Vagina (tissue), 2 donors: ENCODE measurements at regions not wholly inside any gene's neighbourhood (a gene's known extent, or its start where the extent isn't known, plus 50 kb on each side); places are given as distances from the start of the nearest gene placed in this dataset.

Experiments used
- DNase-seq, 2 donors: peaks; one replicate each; pipeline ENCODE4 v3.0.0-alpha.2; 2017; ENCODE audit errors: extremely low spot score in 2 of 2
- H3K27ac ChIP-seq: fragments of 200-600 bp; sonication (generic); one replicate; pipeline ENCODE4 v1.5.1; 2019
- H3K27me3 ChIP-seq: fragments of 200-600 bp; sonication (generic); one replicate; pipeline ENCODE4 v1.5.1; 2019
- H3K36me3 ChIP-seq, 2 donors: fragments of 200-600 bp; sonication (generic); one replicate each; pipeline ENCODE4 v1.5.1; 2017 to 2019
- H3K4me1 ChIP-seq: fragments of 200-600 bp; sonication (generic); one replicate; pipeline ENCODE4 v1.5.1; 2019
- H3K4me3 ChIP-seq, 2 donors: fragments of 200-600 bp; sonication (generic); 1 replicate in 1 of 2; 2 replicates in 1 of 2; pipeline ENCODE4 v1.5.1; 2016 to 2019
- H3K9me3 ChIP-seq: fragments of 200-600 bp; sonication (generic); one replicate; pipeline ENCODE4 v1.5.1; 2019
- POLR2A ChIP-seq, 2 donors: fragments of 450-650 bp; IDR thresholded peaks; one replicate each; pipeline ENCODE4 v1.6.1; 2017; ENCODE audit warnings: antibody characterized with exemption in 2 of 2, mild to moderate bottlenecking in 2 of 2, moderate library complexity in 2 of 2
- POLR2AphosphoS5 ChIP-seq, 2 donors: sonication (generic); formaldehyde crosslinking; IDR thresholded peaks; one replicate each; pipeline ENCODE4 v1.9.0; 2017; ENCODE audit warnings: antibody characterized with exemption in 2 of 2, mild to moderate bottlenecking in 2 of 2, low read depth in 1 of 2; ENCODE audit not compliant: insufficient read depth in 1 of 2
- intact Hi-C: fragments of 100-400 bp; cut with DNase I; formaldehyde crosslinking; loops from one replicate; pipeline ENCODE4 v1.15.1; 2023
- TF ChIP-seq, protein P1 (sequence below), 3 experiments: fragments of 450-650 bp in 2 of 3; fragments of 200-600 bp in 1 of 3; sonication (generic) in 1 of 3; IDR thresholded peaks; one replicate each; pipeline ENCODE4 v1.5.1; 2017 to 2019; ENCODE audit warnings: antibody characterized with exemption in 3 of 3, mild to moderate bottlenecking in 2 of 3, moderate library complexity in 2 of 3

GRCh38 chr2:45337481-45337880 lies 273.6 kb downstream of the SRBD1 start:
- intact Hi-C loops: no loop called here
- Histone ChIP-seq H3K4me1 (no peaks in the 10 kb centered on the region), H3K4me3 (no peak overlapping the region), H3K27me3 (no peaks in the 10 kb centered on the region), H3K9me3 (no peaks in the 10 kb centered on the region), H3K27ac (no peak overlapping the region), H3K36me3 (no peaks in the 10 kb centered on the region)
- TF ChIP-seq POLR2AphosphoS5 (IDR thresholded peaks at IDR 0.05; ENCODE audit: insufficient read depth in 1 of 2, low read depth in 1 of 2) (no peak), POLR2A (IDR thresholded peaks at IDR 0.05) (no peak)
- TF ChIP-seq, protein P1, sequence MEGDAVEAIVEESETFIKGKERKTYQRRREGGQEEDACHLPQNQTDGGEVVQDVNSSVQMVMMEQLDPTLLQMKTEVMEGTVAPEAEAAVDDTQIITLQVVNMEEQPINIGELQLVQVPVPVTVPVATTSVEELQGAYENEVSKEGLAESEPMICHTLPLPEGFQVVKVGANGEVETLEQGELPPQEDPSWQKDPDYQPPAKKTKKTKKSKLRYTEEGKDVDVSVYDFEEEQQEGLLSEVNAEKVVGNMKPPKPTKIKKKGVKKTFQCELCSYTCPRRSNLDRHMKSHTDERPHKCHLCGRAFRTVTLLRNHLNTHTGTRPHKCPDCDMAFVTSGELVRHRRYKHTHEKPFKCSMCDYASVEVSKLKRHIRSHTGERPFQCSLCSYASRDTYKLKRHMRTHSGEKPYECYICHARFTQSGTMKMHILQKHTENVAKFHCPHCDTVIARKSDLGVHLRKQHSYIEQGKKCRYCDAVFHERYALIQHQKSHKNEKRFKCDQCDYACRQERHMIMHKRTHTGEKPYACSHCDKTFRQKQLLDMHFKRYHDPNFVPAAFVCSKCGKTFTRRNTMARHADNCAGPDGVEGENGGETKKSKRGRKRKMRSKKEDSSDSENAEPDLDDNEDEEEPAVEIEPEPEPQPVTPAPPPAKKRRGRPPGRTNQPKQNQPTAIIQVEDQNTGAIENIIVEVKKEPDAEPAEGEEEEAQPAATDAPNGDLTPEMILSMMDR (IDR thresholded peaks at IDR 0.05): no peak
- no peak for DNase-seq

DNA sequence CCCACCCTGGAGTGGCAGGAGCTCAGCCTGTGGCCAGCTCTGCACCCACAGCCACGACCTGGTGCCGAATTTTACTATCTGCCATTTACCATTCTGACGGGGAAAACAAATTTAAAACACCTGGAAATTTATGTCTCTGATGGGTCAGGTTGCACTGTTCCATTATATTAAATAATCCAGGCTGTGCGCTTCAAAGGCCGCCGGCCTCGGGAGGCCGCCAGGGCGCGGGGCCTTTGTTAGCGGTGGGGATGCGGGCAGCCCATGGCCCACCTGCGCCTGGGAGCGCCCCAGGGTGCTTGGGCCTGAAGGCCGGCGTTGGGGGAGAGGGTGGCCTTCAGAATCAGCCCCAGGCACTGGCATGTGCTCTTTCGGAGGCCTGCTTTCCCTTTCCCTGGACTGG lies 276.9 kb downstream of the SRBD1 start:
- no peaks in the 10 kb centered on the region for H3K4me1 ChIP-seq
- no peak overlapping the region for H3K27ac ChIP-seq
- H3K36me3 ChIP-seq: no peaks in the 10 kb centered on the region
- intact Hi-C loops: no loop called here
- H3K4me3 ChIP-seq: no peak overlapping the region
- DNase-seq: no peak
- no peaks in the 10 kb centered on the region for H3K27me3 ChIP-seq
- no peaks in the 10 kb centered on the region for H3K9me3 ChIP-seq
- TF ChIP-seq POLR2AphosphoS5 (IDR thresholded peaks at IDR 0.05; ENCODE audit: insufficient read depth in 1 of 2, low read depth in 1 of 2) (no peak), POLR2A (IDR thresholded peaks at IDR 0.05) (no peak)
- TF ChIP-seq, protein P1 (IDR thresholded peaks at IDR 0.05): no peak

GRCh38 chr2:45332567-45332966 lies 278.5 kb downstream of the SRBD1 start:
- Histone ChIP-seq H3K4me3 (no peak overlapping the region), H3K27ac (no peak overlapping the region), H3K4me1 (no peaks in the 10 kb centered on the region), H3K27me3 (no peaks in the 10 kb centered on the region), H3K36me3 (no peaks in the 10 kb centered on the region), H3K9me3 (no peaks in the 10 kb centered on the region)
- DNase-seq: no peak
- TF ChIP-seq, protein P1 (IDR thresholded peaks at IDR 0.05): no peak
- TF ChIP-seq POLR2AphosphoS5 (IDR thresholded peaks at IDR 0.05; ENCODE audit: insufficient read depth in 1 of 2, low read depth in 1 of 2): no peak
- TF ChIP-seq POLR2A (IDR thresholded peaks at IDR 0.05): no peak
- intact Hi-C loops: no loop called here

DNA sequence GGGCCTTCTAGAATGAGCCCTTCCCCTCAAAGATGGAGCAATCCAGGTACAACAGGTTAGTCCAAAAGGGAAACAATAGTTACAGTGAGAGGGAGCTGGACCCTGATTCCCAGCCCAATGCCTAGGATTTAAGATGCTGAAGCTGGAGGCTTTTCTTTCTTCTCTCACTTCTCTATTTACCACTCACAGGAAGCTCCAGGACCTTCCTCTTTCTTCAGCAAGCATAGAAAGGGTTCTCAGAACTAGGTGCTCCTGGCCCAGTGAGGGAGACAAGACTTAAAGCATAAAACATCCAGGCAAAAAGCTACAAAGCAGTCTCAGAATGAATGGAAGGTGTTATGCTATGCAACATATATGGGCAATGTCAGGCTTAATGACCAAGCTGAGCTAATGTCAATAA lies 279.0 kb downstream of the SRBD1 start:
- no peak overlapping the region for H3K27ac ChIP-seq
- H3K36me3 ChIP-seq: no peaks in the 10 kb centered on the region
- TF ChIP-seq POLR2AphosphoS5 (IDR thresholded peaks at IDR 0.05; ENCODE audit: insufficient read depth in 1 of 2, low read depth in 1 of 2) (no peak), POLR2A (IDR thresholded peaks at IDR 0.05) (no peak)
- TF ChIP-seq, protein P1 (IDR thresholded peaks at IDR 0.05): no peak
- no peak overlapping the region for H3K4me3 ChIP-seq
- H3K27me3 ChIP-seq: no peaks in the 10 kb centered on the region
- H3K9me3 ChIP-seq: no peaks in the 10 kb centered on the region
- DNase-seq: no peak
- H3K4me1 ChIP-seq: no peaks in the 10 kb centered on the region
- intact Hi-C loops: no loop called here

GRCh38 chr2:45331410-45331786 lies 279.7 kb downstream of the SRBD1 start:
- TF ChIP-seq POLR2A (IDR thresholded peaks at IDR 0.05) (no peak), POLR2AphosphoS5 (IDR thresholded peaks at IDR 0.05; ENCODE audit: insufficient read depth in 1 of 2, low read depth in 1 of 2) (no peak)
- TF ChIP-seq, protein P1 (IDR thresholded peaks at IDR 0.05): no peak
- no peak for DNase-seq

More at GRCh38 chr2:45331410-45331786, 279.7 kb downstream of the SRBD1 start:
- no peaks in the 10 kb centered on the region for H3K27me3 ChIP-seq
- H3K4me3 ChIP-seq: no peak overlapping the region
- H3K27ac ChIP-seq: no peak overlapping the region
- H3K36me3 ChIP-seq: no peaks in the 10 kb centered on the region
- intact Hi-C loops: no loop called here
- no peaks in the 10 kb centered on the region for H3K4me1 ChIP-seq
- no peaks in the 10 kb centered on the region for H3K9me3 ChIP-seq
